ENCODE measurements at regions not wholly inside any gene's neighbourhood (a gene's known extent, or its start where the extent isn't known, plus 50 kb on each side); places are given as distances from the start of the nearest gene placed in this dataset.
A peak's percentile ranks its signal among the peaks of the same experiment; 100 is the strongest.

DNA sequence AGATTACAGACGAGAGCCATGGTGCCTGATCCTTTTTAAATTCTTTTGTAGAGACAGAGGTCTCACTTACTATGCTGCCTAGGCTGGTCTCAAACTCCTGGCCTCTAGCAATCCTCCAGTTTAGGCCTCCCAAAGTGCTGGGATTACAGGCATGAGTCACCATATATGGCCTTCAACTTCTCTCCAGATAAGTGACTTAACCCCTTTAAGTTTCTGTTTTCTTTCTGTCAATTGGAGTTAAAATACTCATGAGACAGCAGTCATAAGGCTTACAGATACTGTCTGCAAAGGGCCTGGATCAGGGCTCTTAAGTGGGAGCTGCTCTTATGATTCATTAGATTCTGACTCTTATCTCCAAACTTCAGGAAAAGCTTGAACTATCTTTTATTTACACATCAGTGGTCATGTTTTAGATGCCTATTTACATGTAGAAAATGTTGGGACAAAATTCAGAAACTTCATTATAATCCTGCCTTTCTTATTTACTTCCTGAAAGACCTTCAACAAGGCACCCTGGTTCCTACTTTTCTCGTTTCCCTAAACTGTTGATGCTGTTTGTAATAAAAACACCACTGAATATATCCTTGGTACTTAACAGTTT is 271.5 kb upstream of the TBX3 start:
- no peak overlapping the region for H3K4me3 ChIP-seq
- no peaks in the 10 kb centered on the region for H3K9me3 ChIP-seq (ENCODE audit: low read depth)
- H3K27ac ChIP-seq: peak overlapping the region; percentile 42
- TF ChIP-seq, protein P1, sequence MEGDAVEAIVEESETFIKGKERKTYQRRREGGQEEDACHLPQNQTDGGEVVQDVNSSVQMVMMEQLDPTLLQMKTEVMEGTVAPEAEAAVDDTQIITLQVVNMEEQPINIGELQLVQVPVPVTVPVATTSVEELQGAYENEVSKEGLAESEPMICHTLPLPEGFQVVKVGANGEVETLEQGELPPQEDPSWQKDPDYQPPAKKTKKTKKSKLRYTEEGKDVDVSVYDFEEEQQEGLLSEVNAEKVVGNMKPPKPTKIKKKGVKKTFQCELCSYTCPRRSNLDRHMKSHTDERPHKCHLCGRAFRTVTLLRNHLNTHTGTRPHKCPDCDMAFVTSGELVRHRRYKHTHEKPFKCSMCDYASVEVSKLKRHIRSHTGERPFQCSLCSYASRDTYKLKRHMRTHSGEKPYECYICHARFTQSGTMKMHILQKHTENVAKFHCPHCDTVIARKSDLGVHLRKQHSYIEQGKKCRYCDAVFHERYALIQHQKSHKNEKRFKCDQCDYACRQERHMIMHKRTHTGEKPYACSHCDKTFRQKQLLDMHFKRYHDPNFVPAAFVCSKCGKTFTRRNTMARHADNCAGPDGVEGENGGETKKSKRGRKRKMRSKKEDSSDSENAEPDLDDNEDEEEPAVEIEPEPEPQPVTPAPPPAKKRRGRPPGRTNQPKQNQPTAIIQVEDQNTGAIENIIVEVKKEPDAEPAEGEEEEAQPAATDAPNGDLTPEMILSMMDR (IDR thresholded peaks at IDR 0.05; ENCODE audit: low read depth, low read length): no peak
- peaks cover 13% of the 10 kb centered on the region for H3K4me1 ChIP-seq (ENCODE audit: low read depth)
- H3K36me3 ChIP-seq: no peaks in the 10 kb centered on the region
- no peaks in the 10 kb centered on the region for H3K27me3 ChIP-seq
- DNase-seq (ENCODE audit: low read depth in 1 of 2, low spot score in 1 of 2): peak in 1 of 2 donors; percentile 38

GRCh38 chr12:114954511-114955055 is 270.6 kb upstream of the TBX3 start:
- H3K36me3 ChIP-seq: no peaks in the 10 kb centered on the region
- DNase-seq (ENCODE audit: low read depth in 1 of 2, low spot score in 1 of 2): no peak
- no peak overlapping the region for H3K4me3 ChIP-seq
- H3K4me1 ChIP-seq (ENCODE audit: low read depth): peaks cover 13% of the 10 kb centered on the region
- H3K9me3 ChIP-seq (ENCODE audit: low read depth): no peaks in the 10 kb centered on the region
- TF ChIP-seq, protein P1 (IDR thresholded peaks at IDR 0.05; ENCODE audit: low read depth, low read length): no peak
- no peaks in the 10 kb centered on the region for H3K27me3 ChIP-seq
- H3K27ac ChIP-seq: no peak overlapping the region

- Histone ChIP-seq H3K36me3 (no peaks in the 10 kb centered on the region), H3K4me3 (no peak overlapping the region), H3K27me3 (no peaks in the 10 kb centered on the region), H3K9me3 (ENCODE audit: low read depth) (no peaks in the 10 kb centered on the region), H3K4me1 (ENCODE audit: low read depth) (peaks cover 13% of the 10 kb centered on the region), H3K27ac (no peak overlapping the region)
- TF ChIP-seq, protein P1 (IDR thresholded peaks at IDR 0.05; ENCODE audit: low read depth, low read length): no peak
- DNase-seq (ENCODE audit: low read depth in 1 of 2, low spot score in 1 of 2): peak; percentile 35 to 51
These were observed 268.7 kb upstream of the TBX3 start for GRCh38 chr12:114952573-114953271.

GRCh38 chr12:114949058-114949820 is 265.3 kb upstream of the TBX3 start:
- Histone ChIP-seq H3K27me3 (no peaks in the 10 kb centered on the region), H3K36me3 (no peaks in the 10 kb centered on the region), H3K9me3 (ENCODE audit: low read depth) (no peaks in the 10 kb centered on the region), H3K27ac (no peak overlapping the region), H3K4me1 (ENCODE audit: low read depth) (peaks cover 10% of the 10 kb centered on the region), H3K4me3 (no peak overlapping the region)
- TF ChIP-seq, protein P1 (IDR thresholded peaks at IDR 0.05; ENCODE audit: low read depth, low read length): no peak
- no peak for DNase-seq (ENCODE audit: low read depth in 1 of 2, low spot score in 1 of 2)

- Histone ChIP-seq H3K36me3 (no peaks in the 10 kb centered on the region), H3K9me3 (ENCODE audit: low read depth) (no peaks in the 10 kb centered on the region), H3K4me3 (no peak overlapping the region), H3K4me1 (ENCODE audit: low read depth) (no peaks in the 10 kb centered on the region), H3K27me3 (no peaks in the 10 kb centered on the region), H3K27ac (no peak overlapping the region)
- TF ChIP-seq, protein P1 (IDR thresholded peaks at IDR 0.05; ENCODE audit: low read depth, low read length): no peak
- DNase-seq (ENCODE audit: low read depth in 1 of 2, low spot score in 1 of 2): peak in 1 of 2 donors; percentile 63
These were observed 261.4 kb upstream of the TBX3 start for GRCh38 chr12:114945351-114945750.
